H4 (cell line): ENCODE measurements at regions not wholly inside any gene's neighbourhood (a gene's known extent, or its start where the extent isn't known, plus 50 kb on each side); places are given as distances from the start of the nearest gene placed in this dataset.
A peak's percentile ranks its signal among the peaks of the same experiment; 100 is the strongest.

Experiments
- DNase-seq: peaks from one replicate; pipeline ENCODE4 v3.0.0-alpha.2; 2015; ENCODE audit warnings: low spot score

- no peak for DNase-seq
These were observed 136.6 kb upstream of the SMIM23 start for GRCh38 chr5:171649075-171649401.

GRCh38 chr5:171650597-171650996 is 135.0 kb upstream of the SMIM23 start:
- DNase-seq = no peak

GRCh38 chr5:171651102-171651501 is 134.5 kb upstream of the SMIM23 start:
- DNase-seq = no peak

- no peak for DNase-seq
These were observed 130.7 kb upstream of the SMIM23 start for GRCh38 chr5:171654881-171655280.

GRCh38 chr5:171657473-171657872 is 128.1 kb upstream of the SMIM23 start:
- no peak for DNase-seq

- DNase-seq = no peak
These were observed 125.7 kb upstream of the SMIM23 start for GRCh38 chr5:171659896-171660295.

- DNase-seq = no peak
These were observed 125.2 kb upstream of the SMIM23 start for GRCh38 chr5:171660434-171660833.

GRCh38 chr5:171661143-171661542 is 124.5 kb upstream of the SMIM23 start:
- DNase-seq = no peak

GRCh38 chr5:171663311-171664085 is 122.1 kb upstream of the SMIM23 start:
- DNase-seq = no peak

- no peak for DNase-seq
These were observed 121.1 kb upstream of the SMIM23 start for GRCh38 chr5:171664489-171664888.

GRCh38 chr5:171666815-171667214 is 118.8 kb upstream of the SMIM23 start:
- no peak for DNase-seq

GRCh38 chr5:171667341-171668096 is 118.1 kb upstream of the SMIM23 start:
- DNase-seq = peak; percentile 88

- no peak for DNase-seq
These were observed 117.6 kb upstream of the SMIM23 start for GRCh38 chr5:171668097-171668412.

GRCh38 chr5:171669571-171669970 is 116.0 kb upstream of the SMIM23 start:
- DNase-seq = no peak

- no peak for DNase-seq
These were observed 113.1 kb upstream of the SMIM23 start for GRCh38 chr5:171672556-171672955.

GRCh38 chr5:171673328-171673727 is 112.3 kb upstream of the SMIM23 start:
- no peak for DNase-seq

GRCh38 chr5:171673840-171674239 is 111.8 kb upstream of the SMIM23 start:
- no peak for DNase-seq

- no peak for DNase-seq
These were observed 110.1 kb upstream of the SMIM23 start for GRCh38 chr5:171675511-171675910.

- DNase-seq = no peak
These were observed 109.2 kb upstream of the SMIM23 start for GRCh38 chr5:171676286-171676944.

GRCh38 chr5:171678646-171679045 is 107.0 kb upstream of the SMIM23 start:
- DNase-seq = no peak

GRCh38 chr5:171680485-171680884 is 105.1 kb upstream of the SMIM23 start:
- DNase-seq = no peak

GRCh38 chr5:171681061-171681460 is 104.6 kb upstream of the SMIM23 start:
- DNase-seq = no peak

- peak; percentile 21 for DNase-seq
These were observed 103.9 kb upstream of the SMIM23 start for GRCh38 chr5:171681677-171682076.
